Endothelial cell (in vitro differentiated cells): ENCODE measurements at regions not wholly inside any gene's neighbourhood (a gene's known extent, or its start where the extent isn't known, plus 50 kb on each side); places are given as distances from the start of the nearest gene placed in this dataset.
"Not testable (repeated sequence)": the region's sequence is repeated elsewhere in the genome, so short reads cannot be mapped to it uniquely, and the experiment has no call there.

Source experiments
- DNase-seq: peaks from one replicate; pipeline ENCODE4 v3.0.0; 2021; ENCODE audit warnings: low spot score
- H3K27ac Mint-ChIP-seq: one replicate; pipeline ENCODE4 v1.8.0; 2021; ENCODE audit warnings: mixed read lengths, inconsistent platforms; ENCODE audit not compliant: unreplicated experiment
- H3K27me3 Mint-ChIP-seq: one replicate; pipeline ENCODE4 v1.8.0; 2021; ENCODE audit warnings: mild to moderate bottlenecking, moderate library complexity, mixed read lengths, inconsistent platforms; ENCODE audit not compliant: unreplicated experiment
- H3K36me3 Mint-ChIP-seq: one replicate; pipeline ENCODE4 v1.8.0; 2021; ENCODE audit warnings: mild to moderate bottlenecking, low read depth, mixed read lengths, inconsistent platforms; ENCODE audit not compliant: unreplicated experiment
- H3K4me1 Mint-ChIP-seq: one replicate; pipeline ENCODE4 v1.8.0; 2021; ENCODE audit warnings: mild to moderate bottlenecking, mixed read lengths, inconsistent platforms; ENCODE audit not compliant: unreplicated experiment
- H3K4me3 Mint-ChIP-seq: one replicate; pipeline ENCODE4 v1.8.0; 2021; ENCODE audit warnings: mild to moderate bottlenecking, mixed read lengths, inconsistent platforms; ENCODE audit not compliant: unreplicated experiment
- H3K9me3 Mint-ChIP-seq: one replicate; pipeline ENCODE4 v1.8.0; 2021; ENCODE audit warnings: mixed read lengths, inconsistent platforms; ENCODE audit not compliant: unreplicated experiment
- CTCF ChIP-seq: fragments of 200-600 bp; sonication (generic); IDR thresholded peaks from one replicate; pipeline ENCODE4 v1.5.0; 2021; ENCODE audit warnings: antibody characterized with exemption; ENCODE audit not compliant: unreplicated experiment

DNA sequence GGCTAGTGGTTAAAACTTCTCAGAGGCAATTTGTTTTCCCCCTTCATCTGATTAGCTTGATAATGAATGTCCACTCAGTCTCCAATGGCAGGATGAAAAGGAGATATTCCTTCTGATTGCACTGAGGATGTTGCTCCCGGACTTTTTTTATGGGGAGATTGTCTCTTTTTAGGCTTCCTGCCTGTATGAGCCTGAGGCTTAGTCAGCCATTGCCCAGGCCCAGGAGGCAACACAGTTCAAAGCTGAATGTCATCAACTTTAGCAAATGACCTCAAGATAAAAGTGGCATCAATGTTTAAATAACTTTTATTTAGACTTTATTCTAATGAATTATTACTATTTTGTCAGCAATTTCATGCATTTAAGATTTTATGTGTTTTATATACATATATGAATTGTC lies 162.9 kb upstream of the PTBP2 start:
- Mint-ChIP-seq H3K27me3 (peaks cover 2% of the 10 kb centered on the region), H3K4me3 (no peak overlapping the region), H3K36me3 (no peaks in the 10 kb centered on the region), H3K9me3 (no peaks in the 10 kb centered on the region), H3K27ac (no peak overlapping the region), H3K4me1 (no peaks in the 10 kb centered on the region)
- no peak for DNase-seq
- TF ChIP-seq CTCF = no peak

- H3K4me3 Mint-ChIP-seq = no peak overlapping the region
- no peaks in the 10 kb centered on the region for H3K4me1 Mint-ChIP-seq
- peaks cover 2% of the 10 kb centered on the region for H3K27me3 Mint-ChIP-seq
- H3K36me3 Mint-ChIP-seq = no peaks in the 10 kb centered on the region
- H3K9me3 Mint-ChIP-seq = no peaks in the 10 kb centered on the region
- no peak for TF ChIP-seq CTCF
- no peak for DNase-seq
- H3K27ac Mint-ChIP-seq = no peak overlapping the region
Measured at GRCh38 chr1:96559181-96559580, 162.4 kb upstream of the PTBP2 start.

DNA sequence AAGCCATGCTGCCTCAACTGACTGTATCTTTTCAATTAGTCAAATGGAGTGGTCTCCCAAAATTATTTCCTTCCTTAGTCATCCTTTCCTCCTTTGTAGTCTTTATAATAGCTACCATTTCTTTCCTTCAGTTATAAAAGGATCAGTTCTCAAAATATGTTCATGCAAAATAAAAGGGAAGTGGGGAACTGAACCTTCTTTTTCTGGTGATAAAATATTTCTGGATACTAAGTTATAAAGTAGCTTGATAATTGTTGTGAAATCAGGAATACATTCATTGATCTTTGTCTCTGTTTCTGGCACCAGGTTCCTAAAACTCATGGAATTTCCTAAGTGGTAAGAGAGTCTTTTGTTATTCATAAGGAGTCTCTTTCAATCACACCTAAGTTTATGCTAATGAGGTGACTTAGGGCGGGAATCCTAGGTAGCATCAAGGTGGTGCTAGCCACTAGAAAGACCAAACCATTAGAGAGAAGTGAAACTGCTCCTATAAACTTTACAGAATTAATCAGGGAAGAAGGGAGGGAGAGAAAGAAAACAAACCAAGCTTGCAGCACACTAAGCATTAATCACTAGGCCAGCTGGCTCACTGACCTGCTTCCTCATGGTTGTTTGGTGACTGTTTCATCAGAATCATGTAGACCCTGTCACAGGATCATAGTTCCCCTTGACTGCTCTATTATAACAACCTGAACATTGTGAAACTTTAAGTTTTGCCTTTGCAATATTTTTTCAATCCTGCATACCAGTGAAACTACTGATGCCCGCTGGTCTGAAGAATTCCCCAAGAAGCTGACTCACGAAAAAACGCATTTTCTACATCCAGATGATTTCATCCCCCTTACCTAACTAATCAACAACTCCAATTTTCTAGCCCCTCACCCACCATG lies 161.6 kb upstream of the PTBP2 start:
- Mint-ChIP-seq H3K4me3 (no peak overlapping the region), H3K27ac (no peak overlapping the region), H3K27me3 (peaks cover 2% of the 10 kb centered on the region), H3K4me1 (no peaks in the 10 kb centered on the region), H3K36me3 (no peaks in the 10 kb centered on the region), H3K9me3 (no peaks in the 10 kb centered on the region)
- no peak for TF ChIP-seq CTCF
- DNase-seq = no peak

GRCh38 chr1:96562094-96562493 lies 159.5 kb upstream of the PTBP2 start:
- Mint-ChIP-seq H3K27ac (no peak overlapping the region), H3K4me3 (no peak overlapping the region), H3K36me3 (no peaks in the 10 kb centered on the region), H3K27me3 (peaks cover 2% of the 10 kb centered on the region), H3K9me3 (no peaks in the 10 kb centered on the region), H3K4me1 (no peaks in the 10 kb centered on the region)
- TF ChIP-seq CTCF = no peak
- DNase-seq = no peak

DNA sequence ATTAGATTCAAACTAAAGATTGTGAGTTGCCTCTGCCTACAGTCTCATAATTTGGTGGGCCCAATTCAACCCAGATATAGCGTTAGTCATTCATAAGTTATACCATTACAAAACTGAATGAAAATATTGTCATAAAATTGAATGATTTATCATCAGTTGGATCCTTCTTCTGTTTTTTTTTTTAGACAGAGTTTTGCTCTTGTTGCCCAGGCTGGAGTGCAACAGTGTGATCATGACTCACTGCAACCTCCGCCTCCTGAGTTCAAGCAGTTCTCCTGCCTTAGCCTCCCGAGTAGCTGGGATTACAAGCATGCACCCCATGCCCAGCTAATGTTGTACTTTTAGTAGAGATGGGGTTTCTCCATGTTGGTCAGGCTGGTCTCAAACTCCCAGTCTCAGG lies 157.2 kb upstream of the PTBP2 start:
- H3K4me1 Mint-ChIP-seq, H3K9me3 Mint-ChIP-seq, DNase-seq, H3K27me3 Mint-ChIP-seq, H3K27ac Mint-ChIP-seq, H3K4me3 Mint-ChIP-seq, H3K36me3 Mint-ChIP-seq: not testable (repeated sequence)
